Mesendoderm (in vitro differentiated cells): ENCODE measurements at regions not wholly inside any gene's neighbourhood (a gene's known extent, or its start where the extent isn't known, plus 50 kb on each side); places are given as distances from the start of the nearest gene placed in this dataset.

ENCODE experiments used
- DNase-seq: peaks from one replicate; pipeline ENCODE4 v3.0.0; 2013
- H2AK5ac ChIP-seq: 2 replicates; pipeline ENCODE4 v1.6.1; 2013; ENCODE audit warnings: low read length, inconsistent platforms
- H2BK120ac ChIP-seq: 2 replicates; pipeline ENCODE4 v1.6.1; 2013; ENCODE audit warnings: low read depth, mild to moderate bottlenecking, low read length, moderate library complexity, mixed read lengths
- H2BK15ac ChIP-seq: replicated peaks from 2 replicates; pipeline ENCODE4 v1.6.1; 2013; ENCODE audit warnings: low read depth, mild to moderate bottlenecking, moderate library complexity
- H2BK5ac ChIP-seq: 2 replicates; pipeline ENCODE4 v1.6.1; 2013; ENCODE audit warnings: low read length, inconsistent platforms
- H3K18ac ChIP-seq: 2 replicates; pipeline ENCODE4 v1.6.1; 2013; ENCODE audit warnings: mild to moderate bottlenecking, low read length, mixed read lengths
- H3K23ac ChIP-seq: one replicate; pipeline ENCODE4 v1.6.1; 2013; ENCODE audit warnings: low read length
- H3K27ac ChIP-seq: 2 replicates; pipeline ENCODE4 v1.5.1; 2013; ENCODE audit warnings: low read depth, mild to moderate bottlenecking, inconsistent platforms, low read length, moderate library complexity
- H3K27me3 ChIP-seq: 2 replicates; pipeline ENCODE4 v1.6.1; 2013; ENCODE audit warnings: low read length, control low read depth, mild to moderate bottlenecking, inconsistent platforms; ENCODE audit not compliant: insufficient read depth, poor library complexity
- H3K36me3 ChIP-seq: 2 replicates; pipeline ENCODE4 v1.6.1; 2013; ENCODE audit warnings: low read length, inconsistent platforms; ENCODE audit not compliant: control insufficient read depth, insufficient read depth
- H3K4ac ChIP-seq: one replicate; pipeline ENCODE4 v1.6.1; 2013; ENCODE audit warnings: low read depth, mild to moderate bottlenecking, low read length, moderate library complexity
- H3K4me1 ChIP-seq: 2 replicates; pipeline ENCODE4 v1.6.1; 2013; ENCODE audit warnings: low read depth, low read length, inconsistent platforms; ENCODE audit not compliant: control insufficient read depth
- H3K4me2 ChIP-seq: 2 replicates; pipeline ENCODE4 v1.6.1; 2013; ENCODE audit warnings: low read length
- H3K4me3 ChIP-seq: 2 replicates; pipeline ENCODE4 v1.5.1; 2013; ENCODE audit warnings: mild to moderate bottlenecking, low read length
- H3K56ac ChIP-seq: one replicate; pipeline ENCODE4 v1.6.1; 2013; ENCODE audit warnings: low read length
- H3K79me1 ChIP-seq: 2 replicates; pipeline ENCODE4 v1.6.1; 2013; ENCODE audit warnings: low read length, inconsistent platforms
- H3K79me2 ChIP-seq: 2 replicates; pipeline ENCODE4 v1.6.1; 2013; ENCODE audit warnings: mild to moderate bottlenecking, low read length; ENCODE audit not compliant: control insufficient read depth, insufficient read depth
- H3K9ac ChIP-seq: 2 replicates; pipeline ENCODE4 v1.6.1; 2013; ENCODE audit warnings: low read length, inconsistent platforms
- H4K5ac ChIP-seq: one replicate; pipeline ENCODE4 v1.6.1; 2013; ENCODE audit warnings: low read length
- H4K8ac ChIP-seq: one replicate; pipeline ENCODE4 v1.6.1; 2013; ENCODE audit warnings: low read depth, mild to moderate bottlenecking, control low read depth, low read length, moderate library complexity
- WGBS: extraction: QIAGEN DNeasy Blood & Tissue Kit; methylation state at CpG from one replicate; pipeline ENCODE4 v1.1.7; 2013; ENCODE audit warnings: low lambda C conversion rate, missing lambda C conversion rate; ENCODE audit not compliant: insufficient coverage; ENCODE audit errors: extremely low coverage; 5-methylcytosine and 5-hydroxymethylcytosine counted together

GRCh38 chr13:54643863-54644262 is 1615.2 kb downstream of the OLFM4 start:
- Histone ChIP-seq H2BK5ac (no peak overlapping the region), H2BK15ac (no peak overlapping the region), H4K8ac (no peak overlapping the region), H3K9ac (no peak overlapping the region), H3K4me3 (no peak overlapping the region), H4K5ac (no peak overlapping the region), H3K4me1 (no peaks in the 10 kb centered on the region), H3K4ac (no peak overlapping the region), H3K18ac (no peak overlapping the region), H3K23ac (no peak overlapping the region), H3K27me3 (no peaks in the 10 kb centered on the region), H3K79me2 (no peaks in the 10 kb centered on the region), H3K4me2 (no peak overlapping the region), H3K27ac (no peak overlapping the region), H3K56ac (peak overlapping the region; percentile 18), H2BK120ac (no peak overlapping the region), H3K36me3 (no peaks in the 10 kb centered on the region), H3K79me1 (no peaks in the 10 kb centered on the region), H2AK5ac (no peak overlapping the region)
- DNase-seq = peak; percentile 68

DNA sequence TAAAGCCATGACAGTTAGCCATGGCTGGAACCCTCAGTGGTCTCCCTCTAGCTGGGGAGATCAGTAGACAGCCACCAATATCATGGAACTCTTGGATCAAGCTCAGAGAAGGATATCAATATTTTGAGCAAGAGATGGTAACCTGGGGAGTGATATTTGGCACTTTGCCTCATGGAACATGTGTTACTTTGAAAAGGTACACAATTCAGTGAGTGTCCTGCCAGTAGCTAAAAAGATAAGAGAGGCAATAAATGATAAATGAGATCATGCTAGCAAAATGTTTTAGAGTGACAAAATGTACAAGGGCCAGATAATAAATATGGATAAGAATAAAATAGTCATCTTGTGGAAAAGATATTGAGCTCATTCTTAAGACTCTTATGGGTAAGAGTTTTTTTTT is 1618.7 kb downstream of the OLFM4 start:
- no peak overlapping the region for H4K8ac ChIP-seq
- no peak overlapping the region for H3K56ac ChIP-seq

DNA sequence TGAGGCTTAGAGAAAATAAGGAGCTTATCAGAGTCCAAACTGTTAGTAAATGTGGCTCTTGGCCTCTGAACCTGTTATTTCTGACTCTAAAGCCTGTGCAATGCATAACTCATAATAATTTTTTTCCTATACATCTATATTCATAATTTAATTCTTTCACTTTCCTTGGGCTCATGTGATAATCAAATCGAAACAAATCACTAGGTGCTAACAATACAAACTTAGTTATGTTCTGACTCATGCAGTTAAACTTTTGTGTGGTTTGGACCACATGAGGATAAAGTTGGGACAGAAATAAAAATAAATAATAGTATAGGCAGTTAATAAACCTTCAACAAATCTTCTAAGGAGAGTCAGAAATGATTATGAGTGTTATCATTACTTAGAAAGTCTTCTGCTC is 1629.0 kb downstream of the OLFM4 start:
- H3K56ac ChIP-seq = no peak overlapping the region
- H2BK15ac ChIP-seq = no peak overlapping the region
- H2BK120ac ChIP-seq = no peak overlapping the region
- DNase-seq = no peak
- no peak overlapping the region for H3K9ac ChIP-seq
- no peaks in the 10 kb centered on the region for H3K79me2 ChIP-seq
- WGBS = 100% methylated on average over 1 of the region's 1 CpG
- no peak overlapping the region for H4K5ac ChIP-seq
- H3K79me1 ChIP-seq = no peaks in the 10 kb centered on the region
- no peak overlapping the region for H3K18ac ChIP-seq
- no peaks in the 10 kb centered on the region for H3K27me3 ChIP-seq
- no peak overlapping the region for H2AK5ac ChIP-seq
- no peak overlapping the region for H3K4me2 ChIP-seq
- no peak overlapping the region for H2BK5ac ChIP-seq
- H3K36me3 ChIP-seq = no peaks in the 10 kb centered on the region
- no peak overlapping the region for H3K4me3 ChIP-seq
- H3K4ac ChIP-seq = no peak overlapping the region
- no peak overlapping the region for H4K8ac ChIP-seq
- no peaks in the 10 kb centered on the region for H3K4me1 ChIP-seq
- H3K23ac ChIP-seq = no peak overlapping the region
- H3K27ac ChIP-seq = no peak overlapping the region

More for the DNA sequence above, 1618.7 kb downstream of the OLFM4 start:
- Histone ChIP-seq H3K36me3 (no peaks in the 10 kb centered on the region), H3K27ac (no peak overlapping the region), H3K4me1 (no peaks in the 10 kb centered on the region), H2BK5ac (no peak overlapping the region), H2AK5ac (no peak overlapping the region), H3K4me2 (no peak overlapping the region), H3K27me3 (no peaks in the 10 kb centered on the region), H3K9ac (no peak overlapping the region), H3K79me2 (no peaks in the 10 kb centered on the region), H3K4me3 (no peak overlapping the region), H4K5ac (no peak overlapping the region), H3K18ac (no peak overlapping the region), H3K4ac (no peak overlapping the region), H2BK120ac (no peak overlapping the region), H2BK15ac (no peak overlapping the region), H3K23ac (no peak overlapping the region), H3K79me1 (no peaks in the 10 kb centered on the region)
- no peak for DNase-seq

DNA sequence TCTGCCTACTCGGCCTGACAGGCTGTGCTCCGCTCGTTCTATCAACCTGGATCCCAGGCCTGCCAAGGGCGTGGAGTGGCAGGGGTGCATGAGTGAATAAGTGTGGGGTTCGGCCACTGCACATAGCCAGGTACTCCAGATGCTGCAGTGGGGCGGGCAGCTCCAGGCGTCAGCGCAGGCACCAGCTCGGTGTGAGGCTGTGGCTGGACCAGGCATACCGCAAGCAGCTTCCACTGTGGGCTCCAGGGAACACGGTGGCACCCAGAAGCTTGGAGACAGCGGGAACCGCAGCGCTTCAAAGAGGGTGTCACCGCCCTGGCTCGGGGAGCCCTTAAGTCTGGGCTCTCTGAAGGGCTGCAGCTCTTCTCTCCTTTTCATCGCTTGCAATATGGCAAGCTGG is 1630.2 kb downstream of the OLFM4 start:
- Histone ChIP-seq H2AK5ac (no peak overlapping the region), H3K4me3 (no peak overlapping the region), H2BK120ac (no peak overlapping the region), H4K5ac (no peak overlapping the region), H3K79me1 (no peaks in the 10 kb centered on the region), H3K56ac (no peak overlapping the region), H3K4me1 (no peaks in the 10 kb centered on the region), H3K4ac (no peak overlapping the region), H2BK5ac (no peak overlapping the region), H4K8ac (no peak overlapping the region), H3K4me2 (no peak overlapping the region), H2BK15ac (no peak overlapping the region), H3K79me2 (no peaks in the 10 kb centered on the region), H3K23ac (no peak overlapping the region), H3K27me3 (no peaks in the 10 kb centered on the region), H3K36me3 (no peaks in the 10 kb centered on the region), H3K18ac (no peak overlapping the region), H3K27ac (no peak overlapping the region), H3K9ac (no peak overlapping the region)
- WGBS = no CpG with 5 or more reads among the region's 17 CpGs
- DNase-seq = no peak

DNA sequence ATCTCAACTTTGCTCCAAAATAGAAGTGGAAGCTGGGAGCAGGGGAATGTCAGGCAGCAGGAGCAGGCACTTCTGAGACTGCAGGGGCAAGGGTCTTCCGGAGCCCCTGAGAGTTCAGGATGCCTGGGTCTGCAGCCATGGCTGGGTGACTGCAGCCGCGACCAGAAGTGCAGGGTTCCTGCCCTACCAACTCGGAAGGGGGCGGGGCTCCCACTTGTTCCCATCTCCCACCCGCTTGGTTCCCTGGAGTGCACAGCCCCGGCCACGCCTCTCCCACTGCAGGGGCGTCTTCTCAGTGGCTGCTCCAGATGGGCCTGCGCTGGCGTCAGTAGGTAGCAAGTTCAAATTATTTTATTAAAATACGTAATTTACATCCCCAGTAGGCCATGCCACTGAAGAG is 1631.7 kb downstream of the OLFM4 start:
- Histone ChIP-seq H3K4me1 (no peaks in the 10 kb centered on the region), H4K5ac (no peak overlapping the region), H3K36me3 (no peaks in the 10 kb centered on the region), H3K4ac (no peak overlapping the region), H3K4me3 (no peak overlapping the region), H3K56ac (no peak overlapping the region), H3K23ac (no peak overlapping the region), H2BK5ac (no peak overlapping the region), H2AK5ac (no peak overlapping the region), H4K8ac (no peak overlapping the region), H3K79me1 (no peaks in the 10 kb centered on the region), H2BK15ac (no peak overlapping the region), H3K18ac (no peak overlapping the region), H3K79me2 (no peaks in the 10 kb centered on the region), H3K27me3 (no peaks in the 10 kb centered on the region), H3K27ac (no peak overlapping the region), H3K9ac (no peak overlapping the region), H3K4me2 (no peak overlapping the region), H2BK120ac (no peak overlapping the region)
- DNase-seq = no peak
- WGBS = no CpG with 5 or more reads among the region's 12 CpGs

DNA sequence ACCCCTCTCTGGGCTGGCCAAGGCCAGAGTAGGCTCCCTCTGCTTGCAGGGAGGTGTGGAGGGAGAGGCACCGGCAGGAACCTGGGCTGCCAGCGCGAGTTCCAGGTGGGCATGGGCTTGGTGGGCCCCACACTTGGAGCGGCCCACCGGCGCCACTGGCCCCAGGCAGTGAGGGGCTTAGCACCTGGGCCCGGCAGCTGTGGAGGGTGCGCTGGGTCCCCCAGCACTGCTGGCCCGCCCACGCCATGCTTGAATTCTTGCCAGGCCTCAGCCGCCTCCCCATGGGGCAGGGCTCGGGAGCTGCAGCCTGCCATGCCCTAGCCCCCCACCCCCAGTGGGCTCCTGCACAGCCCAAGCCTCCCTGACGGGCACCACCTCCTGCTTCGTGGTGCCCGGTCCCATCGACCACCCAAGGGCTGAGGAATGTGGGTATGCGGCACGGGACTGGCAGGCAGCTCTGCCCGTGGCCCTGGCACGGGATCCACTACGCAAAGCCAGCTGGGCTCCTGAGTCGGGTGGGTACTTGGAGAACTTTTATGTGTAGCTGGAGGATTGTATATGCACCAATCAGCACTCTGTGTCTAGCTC is 1648.0 kb downstream of the OLFM4 start:
- no peaks in the 10 kb centered on the region for H3K4me1 ChIP-seq
- no peak overlapping the region for H3K9ac ChIP-seq
- no peaks in the 10 kb centered on the region for H3K79me1 ChIP-seq
- no peak overlapping the region for H2BK5ac ChIP-seq
- no peak overlapping the region for H4K5ac ChIP-seq
- no peak overlapping the region for H3K23ac ChIP-seq
- no peak for DNase-seq
- H2BK120ac ChIP-seq = no peak overlapping the region
- no peak overlapping the region for H3K4me3 ChIP-seq
- no peaks in the 10 kb centered on the region for H3K79me2 ChIP-seq
- H4K8ac ChIP-seq = no peak overlapping the region
- H3K18ac ChIP-seq = no peak overlapping the region
- H3K27me3 ChIP-seq = no peaks in the 10 kb centered on the region
- no peak overlapping the region for H3K27ac ChIP-seq
- no peak overlapping the region for H2BK15ac ChIP-seq
- no peak overlapping the region for H2AK5ac ChIP-seq
- no peak overlapping the region for H3K56ac ChIP-seq
- no peak overlapping the region for H3K4ac ChIP-seq
- WGBS = no CpG with 5 or more reads among the region's 22 CpGs
- no peaks in the 10 kb centered on the region for H3K36me3 ChIP-seq
- H3K4me2 ChIP-seq = no peak overlapping the region
